ENCODE measurements at regions not wholly inside any gene's neighbourhood (a gene's known extent, or its start where the extent isn't known, plus 50 kb on each side); places are given as distances from the start of the nearest gene placed in this dataset.

DNA sequence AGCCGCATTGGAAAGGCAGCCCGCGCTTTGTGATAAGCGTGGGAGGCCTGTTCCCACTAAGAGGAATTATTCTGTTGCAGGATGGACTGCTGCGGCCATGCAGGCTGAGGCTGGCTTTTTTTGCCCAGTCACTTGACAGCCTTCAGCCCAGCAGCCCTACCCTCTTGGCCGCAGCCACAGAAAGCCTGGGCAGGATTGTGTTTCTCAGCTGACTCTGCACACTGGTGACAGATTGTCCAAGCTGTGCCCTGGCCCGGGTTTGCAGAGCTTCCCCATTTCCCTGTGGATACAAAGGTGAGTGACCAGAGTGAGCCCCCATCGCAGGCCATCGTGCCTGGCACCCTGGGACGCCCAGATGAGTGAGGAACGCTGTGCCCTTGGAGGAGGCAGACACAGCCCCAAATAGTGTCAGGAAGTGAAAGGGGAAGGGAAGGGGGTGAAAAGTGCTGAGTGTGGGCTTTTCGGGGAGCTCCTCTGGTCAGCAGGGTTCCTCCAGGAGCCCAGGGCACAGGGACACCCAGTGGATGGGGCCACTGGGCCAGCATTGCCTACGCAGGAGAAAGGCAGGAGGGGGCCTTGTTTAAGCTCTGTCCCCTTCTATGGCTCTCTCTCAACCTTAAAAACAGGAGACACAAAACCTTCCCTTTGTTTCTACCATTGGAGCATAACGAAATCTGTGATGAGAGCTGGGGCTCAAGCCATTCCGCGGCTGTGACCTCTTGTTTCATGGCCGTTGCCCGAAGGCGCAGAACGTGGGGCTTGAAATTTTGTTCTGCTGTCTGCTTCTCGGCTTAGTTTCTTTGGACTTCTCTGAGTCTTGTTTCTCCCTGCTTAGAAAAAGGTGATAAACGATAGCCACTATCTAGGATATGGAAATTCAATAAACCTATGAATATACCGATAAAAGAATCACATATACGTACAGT lies 91.5 kb upstream of the MEF2A start:
- ChIA-PET CTCF (interaction anchor here (0.7 kb wide), 1 partner anchor 230 kb away, joined by 3 read pairs; no protein-coding TSS in a partner anchor), POLR2A (no interaction called here)
- no peaks in the 10 kb centered on the region for H3K4me1 ChIP-seq
- no peak overlapping the region for H3K4me3 ChIP-seq (ENCODE audit: low read depth, low read length)
- H3K36me3 ChIP-seq (ENCODE audit: control insufficient read depth, insufficient read depth, low read length): no peaks in the 10 kb centered on the region
- Mint-ChIP-seq H3K4me3 (ENCODE audit: unreplicated experiment) (no peak overlapping the region), H3K27me3 (ENCODE audit: insufficient read depth, unreplicated experiment) (no peaks in the 10 kb centered on the region), H3K36me3 (ENCODE audit: insufficient read depth, unreplicated experiment) (no peaks in the 10 kb centered on the region), H3K4me1 (ENCODE audit: low read depth, unreplicated experiment) (no peaks in the 10 kb centered on the region), H3K9me3 (ENCODE audit: unreplicated experiment) (no peaks in the 10 kb centered on the region), H3K27ac (ENCODE audit: unreplicated experiment) (no peak overlapping the region)
- TF ChIP-seq, protein P1, sequence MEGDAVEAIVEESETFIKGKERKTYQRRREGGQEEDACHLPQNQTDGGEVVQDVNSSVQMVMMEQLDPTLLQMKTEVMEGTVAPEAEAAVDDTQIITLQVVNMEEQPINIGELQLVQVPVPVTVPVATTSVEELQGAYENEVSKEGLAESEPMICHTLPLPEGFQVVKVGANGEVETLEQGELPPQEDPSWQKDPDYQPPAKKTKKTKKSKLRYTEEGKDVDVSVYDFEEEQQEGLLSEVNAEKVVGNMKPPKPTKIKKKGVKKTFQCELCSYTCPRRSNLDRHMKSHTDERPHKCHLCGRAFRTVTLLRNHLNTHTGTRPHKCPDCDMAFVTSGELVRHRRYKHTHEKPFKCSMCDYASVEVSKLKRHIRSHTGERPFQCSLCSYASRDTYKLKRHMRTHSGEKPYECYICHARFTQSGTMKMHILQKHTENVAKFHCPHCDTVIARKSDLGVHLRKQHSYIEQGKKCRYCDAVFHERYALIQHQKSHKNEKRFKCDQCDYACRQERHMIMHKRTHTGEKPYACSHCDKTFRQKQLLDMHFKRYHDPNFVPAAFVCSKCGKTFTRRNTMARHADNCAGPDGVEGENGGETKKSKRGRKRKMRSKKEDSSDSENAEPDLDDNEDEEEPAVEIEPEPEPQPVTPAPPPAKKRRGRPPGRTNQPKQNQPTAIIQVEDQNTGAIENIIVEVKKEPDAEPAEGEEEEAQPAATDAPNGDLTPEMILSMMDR (IDR thresholded peaks at IDR 0.05; ENCODE audit: insufficient read depth in 1 of 2, low read depth in 1 of 2, low read length in 1 of 2, severe bottlenecking in 1 of 2, unreplicated experiment in 1 of 2): no peak
- no peaks in the 10 kb centered on the region for H3K27me3 ChIP-seq (replicated peaks; ENCODE audit: control insufficient read depth, insufficient read depth, low read length)
- no peak for DNase-seq
- BruUV-seq (replicated peaks): no TSS peak
- intact Hi-C loops (cut with micrococcal nuclease; ENCODE audit: unreplicated experiment): no loop called here
- no peaks in the 10 kb centered on the region for H3K9me3 ChIP-seq

DNA sequence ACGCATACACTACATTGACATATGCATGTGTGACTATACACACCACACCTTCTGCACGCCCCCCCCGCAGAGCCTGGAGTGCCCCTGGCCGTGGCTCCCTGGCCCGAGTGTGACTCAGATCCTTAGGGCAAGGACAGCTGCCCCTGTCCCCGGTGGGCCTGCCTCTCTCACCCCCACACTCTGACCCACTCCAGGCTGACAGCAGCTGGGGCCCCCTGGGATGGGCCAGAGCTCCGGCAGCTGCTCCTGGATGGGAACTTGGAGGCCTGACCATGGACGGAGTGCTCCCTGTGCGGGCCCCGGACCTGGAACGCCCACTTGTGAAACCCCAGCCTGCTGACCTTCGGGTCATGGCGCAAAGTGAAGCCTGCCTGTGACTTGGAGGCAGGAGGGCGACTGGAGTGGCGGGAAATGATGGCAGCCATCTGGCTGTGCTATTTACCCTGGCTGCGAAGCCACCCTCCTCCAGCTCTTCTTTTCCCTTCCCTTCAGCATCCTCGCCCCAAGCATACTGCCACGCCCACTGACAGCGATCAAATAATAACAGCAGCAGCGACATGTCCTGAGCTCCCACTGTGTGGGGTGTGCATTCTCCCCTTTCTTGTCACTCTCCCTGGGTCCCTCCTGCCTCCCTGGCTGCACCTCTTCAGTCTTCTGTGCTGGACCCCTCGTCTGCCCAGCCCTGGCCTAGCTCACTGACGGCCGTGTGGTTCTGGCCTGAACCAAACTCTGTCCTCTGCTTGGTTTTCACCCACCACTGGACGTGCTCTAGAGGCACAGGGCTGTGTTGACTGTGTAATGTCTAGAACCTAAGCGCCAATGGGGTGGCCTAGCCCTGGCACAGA lies 90.7 kb upstream of the MEF2A start:
- Mint-ChIP-seq H3K27me3 (ENCODE audit: insufficient read depth, unreplicated experiment) (no peaks in the 10 kb centered on the region), H3K9me3 (ENCODE audit: unreplicated experiment) (no peaks in the 10 kb centered on the region), H3K4me3 (ENCODE audit: unreplicated experiment) (no peak overlapping the region), H3K36me3 (ENCODE audit: insufficient read depth, unreplicated experiment) (no peaks in the 10 kb centered on the region), H3K4me1 (ENCODE audit: low read depth, unreplicated experiment) (no peaks in the 10 kb centered on the region), H3K27ac (ENCODE audit: unreplicated experiment) (no peak overlapping the region)
- BruUV-seq (replicated peaks): no TSS peak
- H3K27me3 ChIP-seq (replicated peaks; ENCODE audit: control insufficient read depth, insufficient read depth, low read length): no peaks in the 10 kb centered on the region
- no peaks in the 10 kb centered on the region for H3K9me3 ChIP-seq
- TF ChIP-seq, protein P1 (IDR thresholded peaks at IDR 0.05; ENCODE audit: insufficient read depth in 1 of 2, low read depth in 1 of 2, low read length in 1 of 2, severe bottlenecking in 1 of 2, unreplicated experiment in 1 of 2): no peak
- no peaks in the 10 kb centered on the region for H3K36me3 ChIP-seq (ENCODE audit: control insufficient read depth, insufficient read depth, low read length)
- no peak for DNase-seq
- CTCF ChIA-PET: interaction anchor here (0.7 kb wide), 1 partner anchor 229 kb away, joined by 3 read pairs; no protein-coding TSS in a partner anchor
- no peaks in the 10 kb centered on the region for H3K4me1 ChIP-seq
- no peak overlapping the region for H3K4me3 ChIP-seq (ENCODE audit: low read depth, low read length)
- POLR2A ChIA-PET: no interaction called here
- intact Hi-C loops (cut with micrococcal nuclease; ENCODE audit: unreplicated experiment): no loop called here

DNA sequence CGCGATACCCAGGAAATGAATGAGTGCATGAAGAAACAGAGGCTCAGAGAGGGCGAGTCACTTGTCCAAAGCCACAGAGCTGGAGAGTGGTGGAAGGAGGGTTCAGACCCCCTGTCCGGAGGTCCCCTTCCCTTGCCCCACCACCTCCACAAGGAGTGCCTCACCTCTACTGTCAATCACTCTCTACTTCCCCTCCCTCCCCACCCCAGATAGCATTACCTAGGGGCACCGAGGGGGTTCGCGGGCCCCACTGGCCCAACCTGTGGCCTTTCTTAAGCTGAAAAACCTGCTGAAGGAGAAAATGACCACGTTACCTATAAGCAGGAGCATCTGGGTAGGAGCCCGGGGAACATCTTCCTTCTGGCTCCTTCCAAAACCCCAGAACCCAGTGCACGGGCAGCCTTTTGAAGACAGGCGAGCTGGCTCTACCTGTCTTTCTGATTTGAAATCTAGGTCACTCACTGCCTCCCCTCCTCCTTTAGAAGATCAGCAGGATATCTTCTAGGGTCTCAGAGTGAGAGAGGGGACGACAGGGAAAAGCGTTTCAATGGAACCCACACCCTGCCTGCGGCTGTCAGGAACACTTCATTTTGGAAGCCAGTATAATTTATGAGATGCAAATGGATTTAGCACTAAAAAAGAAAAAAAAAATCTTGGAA lies 89.9 kb upstream of the MEF2A start:
- H3K9me3 ChIP-seq: no peaks in the 10 kb centered on the region
- BruUV-seq (replicated peaks): no TSS peak
- Mint-ChIP-seq H3K27ac (ENCODE audit: unreplicated experiment) (no peak overlapping the region), H3K4me1 (ENCODE audit: low read depth, unreplicated experiment) (no peaks in the 10 kb centered on the region), H3K36me3 (ENCODE audit: insufficient read depth, unreplicated experiment) (no peaks in the 10 kb centered on the region), H3K4me3 (ENCODE audit: unreplicated experiment) (no peak overlapping the region), H3K9me3 (ENCODE audit: unreplicated experiment) (no peaks in the 10 kb centered on the region), H3K27me3 (ENCODE audit: insufficient read depth, unreplicated experiment) (peaks cover 4% of the 10 kb centered on the region)
- H3K27me3 ChIP-seq (replicated peaks; ENCODE audit: control insufficient read depth, insufficient read depth, low read length): no peaks in the 10 kb centered on the region
- no peaks in the 10 kb centered on the region for H3K4me1 ChIP-seq
- no peaks in the 10 kb centered on the region for H3K36me3 ChIP-seq (ENCODE audit: control insufficient read depth, insufficient read depth, low read length)
- TF ChIP-seq, protein P1 (IDR thresholded peaks at IDR 0.05; ENCODE audit: insufficient read depth in 1 of 2, low read depth in 1 of 2, low read length in 1 of 2, severe bottlenecking in 1 of 2, unreplicated experiment in 1 of 2): no peak
- ChIA-PET POLR2A (no interaction called here), CTCF (interaction anchor here (0.6 kb wide), 1 partner anchor 49 kb away, joined by 3 read pairs; no protein-coding TSS in a partner anchor)
- DNase-seq: no peak
- H3K4me3 ChIP-seq (ENCODE audit: low read depth, low read length): no peak overlapping the region
- intact Hi-C loops (cut with micrococcal nuclease; ENCODE audit: unreplicated experiment): no loop called here

Measured in Caco-2 (cell line).